ENCODE measurements at regions not wholly inside any gene's neighbourhood (a gene's known extent, or its start where the extent isn't known, plus 50 kb on each side); places are given as distances from the start of the nearest gene placed in this dataset.
"Not testable (repeated sequence)": the region's sequence is repeated elsewhere in the genome, so short reads cannot be mapped to it uniquely, and the experiment has no call there.

GRCh38 chr3:16700651-16701050 lies 95.4 kb upstream of the DAZL start:
- Histone ChIP-seq H3K36me3 (no peaks in the 10 kb centered on the region), H3K27ac (no peak overlapping the region), H3K4me2 (peak overlapping the region in 2 of 11 experiments; percentile 38 to 52; a peak in 4 of 22 replicates), H3K4me1 (peaks cover 6 to 62% (median 24%) of the 10 kb centered on the region in 10 experiments; a peak in 19 of 20 replicates), H4K20me1 (no peaks in the 10 kb centered on the region), H3K9me3 (replicated peaks in 1 of 11) (no peaks in the 10 kb centered on the region), H3K4me3 (no peak overlapping the region), H3K9ac (no peak overlapping the region), H3K27me3 (no peaks in the 10 kb centered on the region)
- no peak for TF ChIP-seq Cebpa-rat (IDR thresholded peaks at IDR 0.05)

- H3K27me3 ChIP-seq: no peaks in the 10 kb centered on the region
- H3K4me1 ChIP-seq: peaks cover 0 to 29% (median 0%) of the 10 kb centered on the region in 10 experiments; a peak in 4 of 20 replicates
- H4K20me1 ChIP-seq: no peaks in the 10 kb centered on the region
- H3K36me3 ChIP-seq: no peaks in the 10 kb centered on the region
- no peak overlapping the region for H3K4me3 ChIP-seq
- H3K4me2 ChIP-seq: peak overlapping the region in 2 of 11 experiments; percentile 57 to 67; a peak in 4 of 22 replicates
- peak overlapping the region in 1 of 11 experiments; percentile 26; a peak in 1 of 22 replicates for H3K27ac ChIP-seq
- H3K9me3 ChIP-seq (replicated peaks in 1 of 11): peaks cover 0 to 11% (median 6%) of the 10 kb centered on the region in 11 experiments; a peak in 6 of 22 replicates
- H3K9ac ChIP-seq: no peak overlapping the region
- TF ChIP-seq Cebpa-rat (IDR thresholded peaks at IDR 0.05): no peak
Measured at GRCh38 chr3:16704941-16705340, 99.7 kb upstream of the DAZL start.

GRCh38 chr3:16707260-16707659 lies 102.0 kb upstream of the DAZL start:
- H3K9me3 ChIP-seq (replicated peaks in 1 of 11): peaks cover 0 to 13% (median 7%) of the 10 kb centered on the region in 11 experiments; a peak in 7 of 22 replicates
- H3K27ac ChIP-seq: no peak overlapping the region
- no peaks in the 10 kb centered on the region for H4K20me1 ChIP-seq
- H3K9ac ChIP-seq: no peak overlapping the region
- TF ChIP-seq Cebpa-rat (IDR thresholded peaks at IDR 0.05): no peak
- peaks cover 0 to 15% (median 0%) of the 10 kb centered on the region in 10 experiments; a peak in 4 of 20 replicates for H3K4me1 ChIP-seq
- no peaks in the 10 kb centered on the region for H3K36me3 ChIP-seq
- no peak overlapping the region for H3K4me2 ChIP-seq
- no peak overlapping the region for H3K4me3 ChIP-seq
- no peaks in the 10 kb centered on the region for H3K27me3 ChIP-seq

- no peaks in the 10 kb centered on the region for H3K27me3 ChIP-seq
- no peaks in the 10 kb centered on the region for H4K20me1 ChIP-seq
- peaks cover 0 to 15% (median 0%) of the 10 kb centered on the region in 10 experiments; a peak in 4 of 20 replicates for H3K4me1 ChIP-seq
- peaks cover 1 to 24% (median 15%) of the 10 kb centered on the region in 11 experiments; a peak in 21 of 22 replicates for H3K9me3 ChIP-seq (replicated peaks in 1 of 11)
- no peak overlapping the region for H3K4me3 ChIP-seq
- H3K9ac ChIP-seq: no peak overlapping the region
- H3K4me2 ChIP-seq: no peak overlapping the region
- no peak for TF ChIP-seq Cebpa-rat (IDR thresholded peaks at IDR 0.05)
- H3K27ac ChIP-seq: no peak overlapping the region
- no peaks in the 10 kb centered on the region for H3K36me3 ChIP-seq
Measured at GRCh38 chr3:16708285-16708684, 103.1 kb upstream of the DAZL start.

- H3K27me3 ChIP-seq, H3K4me2 ChIP-seq, H3K9ac ChIP-seq, H3K4me1 ChIP-seq, H3K27ac ChIP-seq, H4K20me1 ChIP-seq, H3K4me3 ChIP-seq, H3K36me3 ChIP-seq: not testable (repeated sequence)
- peaks cover 19 to 55% (median 44%) of the 10 kb centered on the region in 11 experiments for H3K9me3 ChIP-seq (replicated peaks in 1 of 11)
Measured at GRCh38 chr3:16711691-16712090, 106.5 kb upstream of the DAZL start.

- TF ChIP-seq Cebpa-rat (IDR thresholded peaks at IDR 0.05): no peak
- H3K4me3 ChIP-seq: no peak overlapping the region
- peaks cover 19 to 50% (median 40%) of the 10 kb centered on the region in 11 experiments for H3K9me3 ChIP-seq (replicated peaks in 1 of 11)
- H4K20me1 ChIP-seq: no peaks in the 10 kb centered on the region
- H3K9ac ChIP-seq: no peak overlapping the region
- H3K27ac ChIP-seq: no peak overlapping the region
- no peaks in the 10 kb centered on the region for H3K4me1 ChIP-seq
- no peak overlapping the region for H3K4me2 ChIP-seq
- H3K36me3 ChIP-seq: no peaks in the 10 kb centered on the region
- no peaks in the 10 kb centered on the region for H3K27me3 ChIP-seq
Measured at GRCh38 chr3:16715281-16715680, 110.1 kb upstream of the DAZL start.

- Histone ChIP-seq H3K9ac (no peak overlapping the region), H4K20me1 (no peaks in the 10 kb centered on the region), H3K27ac (no peak overlapping the region), H3K4me2 (no peak overlapping the region), H3K36me3 (no peaks in the 10 kb centered on the region), H3K4me1 (no peaks in the 10 kb centered on the region), H3K27me3 (no peaks in the 10 kb centered on the region), H3K9me3 (replicated peaks in 1 of 11) (peaks cover 7 to 29% (median 22%) of the 10 kb centered on the region in 11 experiments; a peak in 20 of 22 replicates), H3K4me3 (no peak overlapping the region)
- TF ChIP-seq Cebpa-rat (IDR thresholded peaks at IDR 0.05): no peak
Measured at GRCh38 chr3:16719426-16719825, 114.2 kb upstream of the DAZL start.

GRCh38 chr3:16720367-16720940 lies 115.2 kb upstream of the DAZL start:
- Histone ChIP-seq H3K9me3 (replicated peaks in 1 of 11) (peaks cover 0 to 19% (median 13%) of the 10 kb centered on the region in 11 experiments; a peak in 18 of 22 replicates), H3K4me3 (no peak overlapping the region), H3K9ac (no peak overlapping the region), H3K27ac (no peak overlapping the region), H3K36me3 (no peaks in the 10 kb centered on the region), H3K27me3 (no peaks in the 10 kb centered on the region), H3K4me2 (no peak overlapping the region), H3K4me1 (no peaks in the 10 kb centered on the region), H4K20me1 (no peaks in the 10 kb centered on the region)
- no peak for TF ChIP-seq Cebpa-rat (IDR thresholded peaks at IDR 0.05)

- no peaks in the 10 kb centered on the region for H3K27me3 ChIP-seq
- no peaks in the 10 kb centered on the region for H3K4me1 ChIP-seq
- peaks cover 10 to 18% (median 12%) of the 10 kb centered on the region in 11 experiments for H3K9me3 ChIP-seq (replicated peaks in 1 of 11)
- no peaks in the 10 kb centered on the region for H4K20me1 ChIP-seq
- H3K27ac ChIP-seq: no peak overlapping the region
- H3K4me2 ChIP-seq: no peak overlapping the region
- no peak overlapping the region for H3K4me3 ChIP-seq
- no peaks in the 10 kb centered on the region for H3K36me3 ChIP-seq
- H3K9ac ChIP-seq: no peak overlapping the region
- TF ChIP-seq Cebpa-rat (IDR thresholded peaks at IDR 0.05): no peak
Measured at GRCh38 chr3:16721494-16721893, 116.3 kb upstream of the DAZL start.

- no peak overlapping the region for H3K4me3 ChIP-seq
- no peaks in the 10 kb centered on the region for H3K36me3 ChIP-seq
- no peak overlapping the region for H3K27ac ChIP-seq
- no peak overlapping the region for H3K4me2 ChIP-seq
- H3K9me3 ChIP-seq (replicated peaks in 1 of 11): peaks cover 9 to 21% (median 15%) of the 10 kb centered on the region in 11 experiments
- H4K20me1 ChIP-seq: no peaks in the 10 kb centered on the region
- no peaks in the 10 kb centered on the region for H3K27me3 ChIP-seq
- no peak overlapping the region for H3K9ac ChIP-seq
- no peak for TF ChIP-seq Cebpa-rat (IDR thresholded peaks at IDR 0.05)
- H3K4me1 ChIP-seq: no peaks in the 10 kb centered on the region
Measured at GRCh38 chr3:16723978-16724377, 118.8 kb upstream of the DAZL start.
